Stimulated activated memory B cell treated with anti-CD40 and anti-IgM and Interleukin-4, amounts not matched to agents 10 μg/mL and 1 μg/mL and 100 μg/mL, for 72 hours (primary cell): ENCODE measurements at regions not wholly inside any gene's neighbourhood (a gene's known extent, or its start where the extent isn't known, plus 50 kb on each side); places are given as distances from the start of the nearest gene placed in this dataset.
"Not testable (repeated sequence)": the region's sequence is repeated elsewhere in the genome, so short reads cannot be mapped to it uniquely, and the experiment has no call there.

Experiments
- ATAC-seq: fragments of 150-1000 bp; cut with Tn5 transposase; 2 replicates; pipeline ENCODE4 v1.10.0; 2021
- H3K27ac Mint-ChIP-seq: one replicate; pipeline ENCODE4 v1.8.0; 2022; ENCODE audit warnings: mild to moderate bottlenecking, mixed read lengths
- H3K27me3 Mint-ChIP-seq: one replicate; pipeline ENCODE4 v1.8.0; 2022; ENCODE audit warnings: mixed read lengths
- H3K36me3 Mint-ChIP-seq: one replicate; pipeline ENCODE4 v1.8.0; 2022; ENCODE audit warnings: mixed read lengths
- H3K4me1 Mint-ChIP-seq: one replicate; pipeline ENCODE4 v1.8.0; 2022; ENCODE audit warnings: mixed read lengths
- H3K4me3 Mint-ChIP-seq: one replicate; pipeline ENCODE4 v1.8.0; 2022; ENCODE audit warnings: mild to moderate bottlenecking, moderate library complexity, mixed read lengths
- H3K9me3 Mint-ChIP-seq: one replicate; pipeline ENCODE4 v1.8.0; 2022; ENCODE audit warnings: mixed read lengths

GRCh38 chr3:112699436-112699978, 58.6 kb upstream of the CCDC80 start:
- ATAC-seq, result no peak
- no peak overlapping the region for H3K27ac Mint-ChIP-seq
- peaks cover 23% of the 10 kb centered on the region for H3K27me3 Mint-ChIP-seq

GRCh38 chr3:112698442-112698841, 57.5 kb upstream of the CCDC80 start:
- not testable (repeated sequence) for H3K4me3 Mint-ChIP-seq, H3K36me3 Mint-ChIP-seq, H3K4me1 Mint-ChIP-seq, H3K27ac Mint-ChIP-seq, H3K9me3 Mint-ChIP-seq, ATAC-seq
- peaks cover 13% of the 10 kb centered on the region for H3K27me3 Mint-ChIP-seq

More at GRCh38 chr3:112699436-112699978, 58.6 kb upstream of the CCDC80 start:
- Mint-ChIP-seq H3K4me3 (no peak overlapping the region), H3K36me3 (no peaks in the 10 kb centered on the region), H3K9me3 (peaks cover 3% of the 10 kb centered on the region), H3K4me1 (no peaks in the 10 kb centered on the region)

- H3K27ac Mint-ChIP-seq, H3K4me1 Mint-ChIP-seq, ATAC-seq, H3K9me3 Mint-ChIP-seq, H3K36me3 Mint-ChIP-seq, H3K27me3 Mint-ChIP-seq, H3K4me3 Mint-ChIP-seq: not testable (repeated sequence)
Observed at GRCh38 chr3:112696244-112696643, 55.3 kb upstream of the CCDC80 start.

- not testable (repeated sequence) for ATAC-seq, H3K27ac Mint-ChIP-seq
Observed at GRCh38 chr3:112695377-112696108, 54.6 kb upstream of the CCDC80 start.

GRCh38 chr3:112694906-112695305, 54.0 kb upstream of the CCDC80 start:
- not testable (repeated sequence) for H3K4me3 Mint-ChIP-seq, H3K4me1 Mint-ChIP-seq, ATAC-seq, H3K27ac Mint-ChIP-seq, H3K27me3 Mint-ChIP-seq, H3K36me3 Mint-ChIP-seq, H3K9me3 Mint-ChIP-seq

More at GRCh38 chr3:112695377-112696108, 54.6 kb upstream of the CCDC80 start:
- H3K36me3 Mint-ChIP-seq, H3K27me3 Mint-ChIP-seq, H3K4me1 Mint-ChIP-seq, H3K9me3 Mint-ChIP-seq, H3K4me3 Mint-ChIP-seq: not testable (repeated sequence)

- Mint-ChIP-seq H3K27me3 (no peaks in the 10 kb centered on the region), H3K4me3 (no peak overlapping the region), H3K4me1 (peaks cover 17% of the 10 kb centered on the region), H3K27ac (no peak overlapping the region), H3K9me3 (no peaks in the 10 kb centered on the region), H3K36me3 (no peaks in the 10 kb centered on the region)
- ATAC-seq, result no peak
Observed at GRCh38 chr3:112693186-112693585, 52.2 kb upstream of the CCDC80 start.
